ENCODE measurements at regions not wholly inside any gene's neighbourhood (a gene's known extent, or its start where the extent isn't known, plus 50 kb on each side); places are given as distances from the start of the nearest gene placed in this dataset.

GRCh38 chr2:155095613-155096012 lies 397.1 kb downstream of the KCNJ3 start:
- H3K4ac ChIP-seq (ENCODE audit: low read length): no peak overlapping the region
- no peak overlapping the region for H3K18ac ChIP-seq (ENCODE audit: low read length)
- H3K36me3 ChIP-seq (replicated peaks in 1 of 2; ENCODE audit: control insufficient read depth in 2 of 2, insufficient read depth in 2 of 2, low read length in 2 of 2): no peaks in the 10 kb centered on the region
- no peak overlapping the region for H2BK15ac ChIP-seq (ENCODE audit: low read length)
- H2BK12ac ChIP-seq (ENCODE audit: low read length): no peak overlapping the region
- H4K8ac ChIP-seq (ENCODE audit: low read depth, low read length): no peak overlapping the region
- H3K14ac ChIP-seq (ENCODE audit: low read length): no peak overlapping the region
- no peak overlapping the region for H2AK5ac ChIP-seq (ENCODE audit: low read depth, low read length)
- H3K23ac ChIP-seq (ENCODE audit: low read depth, low read length, poor library complexity): no peak overlapping the region
- H3K27ac ChIP-seq (replicated peaks; ENCODE audit: low read length): no peak overlapping the region
- no peaks in the 10 kb centered on the region for H3K9me3 ChIP-seq (replicated peaks in 1 of 2; ENCODE audit: control insufficient read depth in 2 of 2, insufficient read depth in 1 of 2, low read depth in 1 of 2, low read length in 2 of 2)
- H3K9ac ChIP-seq (ENCODE audit: low read depth, low read length, poor library complexity): no peak overlapping the region
- no CpG with 5 or more reads among the region's 1 CpG for WGBS, 2 donors (ENCODE audit: extremely low coverage in 2 of 2, insufficient read length in 2 of 2, insufficient replicate concordance in 1 of 2)
- H3K4me2 ChIP-seq (ENCODE audit: insufficient read depth, low read length, poor library complexity, severe bottlenecking): no peak overlapping the region
- no peak overlapping the region for H3K4me3 ChIP-seq (ENCODE audit: low read length in 2 of 2)
- H2BK5ac ChIP-seq (ENCODE audit: low read length): no peak overlapping the region
- H3K79me1 ChIP-seq (ENCODE audit: low read depth, low read length): no peaks in the 10 kb centered on the region
- no peak overlapping the region for H2AFZ ChIP-seq (ENCODE audit: low read length)
- H3K27me3 ChIP-seq (ENCODE audit: control insufficient read depth in 3 of 3, insufficient read depth in 3 of 3, low read depth in 1 of 3, low read length in 3 of 3): no peaks in the 10 kb centered on the region
- H3K4me1 ChIP-seq (ENCODE audit: control insufficient read depth in 2 of 2, insufficient read depth in 1 of 2, low read depth in 1 of 2, low read length in 2 of 2): no peaks in the 10 kb centered on the region
- DNase-seq (ENCODE audit: low spot score): no peak
- no peak overlapping the region for H2BK120ac ChIP-seq (ENCODE audit: low read depth, low read length)
- H4K91ac ChIP-seq (ENCODE audit: low read depth, low read length, poor library complexity): no peak overlapping the region

GRCh38 chr2:155080373-155080772 lies 381.9 kb downstream of the KCNJ3 start:
- Histone ChIP-seq H2BK120ac (ENCODE audit: low read depth, low read length) (no peak overlapping the region), H2AK5ac (ENCODE audit: low read depth, low read length) (no peak overlapping the region), H3K27ac (replicated peaks; ENCODE audit: low read length) (no peak overlapping the region), H3K14ac (ENCODE audit: low read length) (no peak overlapping the region), H3K4me2 (ENCODE audit: insufficient read depth, low read length, poor library complexity, severe bottlenecking) (no peak overlapping the region), H3K9ac (ENCODE audit: low read depth, low read length, poor library complexity) (no peak overlapping the region), H2BK5ac (ENCODE audit: low read length) (no peak overlapping the region), H3K23ac (ENCODE audit: low read depth, low read length, poor library complexity) (no peak overlapping the region), H3K9me3 (replicated peaks in 1 of 2; ENCODE audit: control insufficient read depth in 2 of 2, insufficient read depth in 1 of 2, low read depth in 1 of 2, low read length in 2 of 2) (no peaks in the 10 kb centered on the region), H3K79me1 (ENCODE audit: low read depth, low read length) (no peaks in the 10 kb centered on the region), H4K8ac (ENCODE audit: low read depth, low read length) (no peak overlapping the region), H3K27me3 (ENCODE audit: control insufficient read depth in 3 of 3, insufficient read depth in 3 of 3, low read depth in 1 of 3, low read length in 3 of 3) (no peaks in the 10 kb centered on the region), H2AFZ (ENCODE audit: low read length) (no peak overlapping the region), H3K4me3 (ENCODE audit: low read length in 2 of 2) (no peak overlapping the region), H3K4ac (ENCODE audit: low read length) (no peak overlapping the region), H4K91ac (ENCODE audit: low read depth, low read length, poor library complexity) (no peak overlapping the region), H2BK12ac (ENCODE audit: low read length) (no peak overlapping the region), H3K4me1 (ENCODE audit: control insufficient read depth in 2 of 2, insufficient read depth in 1 of 2, low read depth in 1 of 2, low read length in 2 of 2) (no peaks in the 10 kb centered on the region), H3K36me3 (replicated peaks in 1 of 2; ENCODE audit: control insufficient read depth in 2 of 2, insufficient read depth in 2 of 2, low read length in 2 of 2) (no peaks in the 10 kb centered on the region), H3K18ac (ENCODE audit: low read length) (no peak overlapping the region), H2BK15ac (ENCODE audit: low read length) (no peak overlapping the region)
- DNase-seq (ENCODE audit: low spot score): no peak
- no CpG with 5 or more reads among the region's 2 CpGs for WGBS, 2 donors (ENCODE audit: extremely low coverage in 2 of 2, insufficient read length in 2 of 2, insufficient replicate concordance in 1 of 2)

GRCh38 chr2:155070489-155070888 lies 372.0 kb downstream of the KCNJ3 start:
- no peak overlapping the region for H3K4ac ChIP-seq (ENCODE audit: low read length)

GRCh38 chr2:155062922-155063258 lies 364.4 kb downstream of the KCNJ3 start:
- no CpG with 5 or more reads among the region's 1 CpG for WGBS, 2 donors (ENCODE audit: extremely low coverage in 2 of 2, insufficient read length in 2 of 2, insufficient replicate concordance in 1 of 2)
- Histone ChIP-seq H2BK120ac (ENCODE audit: low read depth, low read length) (no peak overlapping the region), H3K9ac (ENCODE audit: low read depth, low read length, poor library complexity) (no peak overlapping the region), H2AK5ac (ENCODE audit: low read depth, low read length) (no peak overlapping the region), H3K4ac (ENCODE audit: low read length) (no peak overlapping the region), H3K4me1 (ENCODE audit: control insufficient read depth in 2 of 2, insufficient read depth in 1 of 2, low read depth in 1 of 2, low read length in 2 of 2) (no peaks in the 10 kb centered on the region), H2AFZ (ENCODE audit: low read length) (no peak overlapping the region), H2BK15ac (ENCODE audit: low read length) (no peak overlapping the region), H3K18ac (ENCODE audit: low read length) (no peak overlapping the region), H3K23ac (ENCODE audit: low read depth, low read length, poor library complexity) (no peak overlapping the region), H3K79me1 (ENCODE audit: low read depth, low read length) (no peaks in the 10 kb centered on the region), H3K4me2 (ENCODE audit: insufficient read depth, low read length, poor library complexity, severe bottlenecking) (no peak overlapping the region), H2BK12ac (ENCODE audit: low read length) (no peak overlapping the region), H4K8ac (ENCODE audit: low read depth, low read length) (no peak overlapping the region), H3K14ac (ENCODE audit: low read length) (no peak overlapping the region), H2BK5ac (ENCODE audit: low read length) (no peak overlapping the region), H3K27ac (replicated peaks; ENCODE audit: low read length) (no peak overlapping the region), H4K91ac (ENCODE audit: low read depth, low read length, poor library complexity) (no peak overlapping the region), H3K4me3 (ENCODE audit: low read length in 2 of 2) (no peak overlapping the region), H3K27me3 (ENCODE audit: control insufficient read depth in 3 of 3, insufficient read depth in 3 of 3, low read depth in 1 of 3, low read length in 3 of 3) (no peaks in the 10 kb centered on the region), H3K9me3 (replicated peaks in 1 of 2; ENCODE audit: control insufficient read depth in 2 of 2, insufficient read depth in 1 of 2, low read depth in 1 of 2, low read length in 2 of 2) (no peaks in the 10 kb centered on the region), H3K36me3 (replicated peaks in 1 of 2; ENCODE audit: control insufficient read depth in 2 of 2, insufficient read depth in 2 of 2, low read length in 2 of 2) (no peaks in the 10 kb centered on the region)
- no peak for DNase-seq (ENCODE audit: low spot score)

More at GRCh38 chr2:155070489-155070888, 372.0 kb downstream of the KCNJ3 start:
- H3K23ac ChIP-seq (ENCODE audit: low read depth, low read length, poor library complexity): no peak overlapping the region
- H3K9ac ChIP-seq (ENCODE audit: low read depth, low read length, poor library complexity): no peak overlapping the region
- H2BK12ac ChIP-seq (ENCODE audit: low read length): no peak overlapping the region
- WGBS, 2 donors (ENCODE audit: extremely low coverage in 2 of 2, insufficient read length in 2 of 2, insufficient replicate concordance in 1 of 2): no CpG with 5 or more reads among the region's 1 CpG
- H2AK5ac ChIP-seq (ENCODE audit: low read depth, low read length): no peak overlapping the region
- no peaks in the 10 kb centered on the region for H3K27me3 ChIP-seq (ENCODE audit: control insufficient read depth in 3 of 3, insufficient read depth in 3 of 3, low read depth in 1 of 3, low read length in 3 of 3)
- no peak overlapping the region for H3K27ac ChIP-seq (replicated peaks; ENCODE audit: low read length)
- H3K79me1 ChIP-seq (ENCODE audit: low read depth, low read length): no peaks in the 10 kb centered on the region
- H4K8ac ChIP-seq (ENCODE audit: low read depth, low read length): no peak overlapping the region
- H2BK5ac ChIP-seq (ENCODE audit: low read length): no peak overlapping the region
- no peak overlapping the region for H3K14ac ChIP-seq (ENCODE audit: low read length)
- H4K91ac ChIP-seq (ENCODE audit: low read depth, low read length, poor library complexity): no peak overlapping the region
- no peak overlapping the region for H2AFZ ChIP-seq (ENCODE audit: low read length)
- no peaks in the 10 kb centered on the region for H3K36me3 ChIP-seq (replicated peaks in 1 of 2; ENCODE audit: control insufficient read depth in 2 of 2, insufficient read depth in 2 of 2, low read length in 2 of 2)
- no peak overlapping the region for H2BK120ac ChIP-seq (ENCODE audit: low read depth, low read length)
- H3K4me1 ChIP-seq (ENCODE audit: control insufficient read depth in 2 of 2, insufficient read depth in 1 of 2, low read depth in 1 of 2, low read length in 2 of 2): no peaks in the 10 kb centered on the region
- no peak overlapping the region for H3K18ac ChIP-seq (ENCODE audit: low read length)
- H2BK15ac ChIP-seq (ENCODE audit: low read length): no peak overlapping the region
- no peak overlapping the region for H3K4me2 ChIP-seq (ENCODE audit: insufficient read depth, low read length, poor library complexity, severe bottlenecking)
- no peak overlapping the region for H3K4me3 ChIP-seq (ENCODE audit: low read length in 2 of 2)
- DNase-seq (ENCODE audit: low spot score): no peak
- no peaks in the 10 kb centered on the region for H3K9me3 ChIP-seq (replicated peaks in 1 of 2; ENCODE audit: control insufficient read depth in 2 of 2, insufficient read depth in 1 of 2, low read depth in 1 of 2, low read length in 2 of 2)

Data from neuronal stem cell (in vitro differentiated cells).